ENCODE measurements at regions not wholly inside any gene's neighbourhood (a gene's known extent, or its start where the extent isn't known, plus 50 kb on each side); places are given as distances from the start of the nearest gene placed in this dataset.

DNA sequence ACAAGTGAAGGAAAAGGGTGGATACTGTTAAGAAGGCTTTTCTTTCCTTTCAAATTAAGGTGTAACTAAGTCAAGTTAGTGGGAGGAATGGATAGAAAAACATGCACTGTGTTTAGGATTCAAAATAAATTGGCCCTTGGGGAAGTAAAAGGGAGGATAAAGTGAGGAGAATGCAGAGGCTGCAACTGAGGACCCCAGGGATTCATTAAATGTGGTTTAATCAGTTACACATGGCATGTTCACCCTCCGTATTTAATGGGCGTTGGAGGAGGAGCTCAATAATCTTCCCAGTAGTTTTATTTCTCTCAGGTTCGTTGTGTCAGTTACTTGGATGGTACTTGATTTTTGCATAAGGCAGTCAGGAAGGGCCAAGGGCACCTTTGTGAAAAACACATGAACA is 966.3 kb downstream of the JRKL start:
- Histone ChIP-seq H3K4me1 (ENCODE audit: control insufficient read depth in 2 of 2, insufficient read depth in 2 of 2, low read length in 2 of 2) (no peaks in the 10 kb centered on the region), H3K4me3 (ENCODE audit: control extremely low read depth in 1 of 5, extremely low read depth in 1 of 5, insufficient read depth in 1 of 5, low read depth in 2 of 5, low read length in 4 of 5) (no peak overlapping the region), H2AFZ (ENCODE audit: insufficient read depth, low read depth, low read length, poor library complexity, severe bottlenecking) (no peak overlapping the region), H3K9me3 (ENCODE audit: control extremely low read depth in 1 of 3, control insufficient read depth in 2 of 3, insufficient read depth in 1 of 3, low read length in 2 of 3) (no peaks in the 10 kb centered on the region), H3K36me3 (replicated peaks in 1 of 2; ENCODE audit: control extremely low read depth in 1 of 2, control insufficient read depth in 1 of 2, extremely low read depth in 1 of 2, insufficient read depth in 2 of 2, low read length in 1 of 2) (no peaks in the 10 kb centered on the region), H4K20me1 (ENCODE audit: control insufficient read depth, insufficient read depth, low read length, poor library complexity, severe bottlenecking) (no peaks in the 10 kb centered on the region), H3K27ac (ENCODE audit: low read length in 2 of 2) (no peak overlapping the region), H3K27me3 (replicated peaks in 1 of 4; ENCODE audit: control extremely low read depth in 1 of 4, control insufficient read depth in 3 of 4, insufficient read depth in 4 of 4, low read length in 3 of 4) (no peaks in the 10 kb centered on the region), H3K79me2 (ENCODE audit: control insufficient read depth, insufficient read depth, low read length) (no peaks in the 10 kb centered on the region), H3K4me2 (replicated peaks; ENCODE audit: low read depth, low read length, poor library complexity, severe bottlenecking) (no peak overlapping the region), H3K9ac (ENCODE audit: low read length) (no peak overlapping the region)
- Mint-ChIP-seq H3K27ac (no peak overlapping the region), H3K4me3 (no peak overlapping the region), H3K27me3 (no peaks in the 10 kb centered on the region), H3K4me1 (no peaks in the 10 kb centered on the region), H3K9me3 (ENCODE audit: insufficient read depth) (peaks cover 2% of the 10 kb centered on the region)
- WGBS (ENCODE audit: insufficient coverage), result no CpG with 5 or more reads among the region's 3 CpGs
- ChIA-PET POLR2A (no interaction called here), CTCF (no interaction called here)
- TF ChIP-seq CTCF (IDR thresholded peaks at IDR 0.05) (no peak), EZH2 (IDR thresholded peaks at IDR 0.05; ENCODE audit: borderline replicate concordance, insufficient read depth, low read depth, low read length, poor library complexity, severe bottlenecking) (no peak)
- ATAC-seq (ENCODE audit: low read depth) (no peak), DNase-seq (no peak)
- intact Hi-C loops (cut with micrococcal nuclease), result no loop called here

DNA sequence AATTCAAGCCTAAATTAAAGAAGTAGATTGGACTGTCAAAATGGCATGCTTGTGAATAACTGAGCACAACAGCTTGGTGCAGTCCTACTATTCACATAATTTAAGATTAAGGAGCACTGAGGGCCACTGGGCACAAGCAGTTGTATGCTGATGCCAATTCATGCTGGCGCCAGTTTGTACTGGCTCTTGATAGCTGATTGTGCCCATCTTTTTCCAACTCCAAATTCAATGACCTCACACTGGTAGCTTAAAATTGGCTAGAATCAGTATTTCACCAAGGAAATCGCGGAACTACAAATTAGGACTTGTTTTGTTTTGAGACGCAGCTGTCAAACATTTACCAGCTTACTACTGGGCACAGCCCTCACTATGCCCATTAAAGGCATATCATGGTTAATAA is 969.2 kb downstream of the JRKL start:
- intact Hi-C loops (cut with micrococcal nuclease), result no loop called here
- Histone ChIP-seq H3K36me3 (replicated peaks in 1 of 2; ENCODE audit: control extremely low read depth in 1 of 2, control insufficient read depth in 1 of 2, extremely low read depth in 1 of 2, insufficient read depth in 2 of 2, low read length in 1 of 2) (no peaks in the 10 kb centered on the region), H3K27me3 (replicated peaks in 1 of 4; ENCODE audit: control extremely low read depth in 1 of 4, control insufficient read depth in 3 of 4, insufficient read depth in 4 of 4, low read length in 3 of 4) (no peaks in the 10 kb centered on the region), H3K4me2 (replicated peaks; ENCODE audit: low read depth, low read length, poor library complexity, severe bottlenecking) (no peak overlapping the region), H3K4me1 (ENCODE audit: control insufficient read depth in 2 of 2, insufficient read depth in 2 of 2, low read length in 2 of 2) (no peaks in the 10 kb centered on the region), H2AFZ (ENCODE audit: insufficient read depth, low read depth, low read length, poor library complexity, severe bottlenecking) (no peak overlapping the region), H3K4me3 (ENCODE audit: control extremely low read depth in 1 of 5, extremely low read depth in 1 of 5, insufficient read depth in 1 of 5, low read depth in 2 of 5, low read length in 4 of 5) (no peak overlapping the region), H3K27ac (ENCODE audit: low read length in 2 of 2) (no peak overlapping the region), H4K20me1 (ENCODE audit: control insufficient read depth, insufficient read depth, low read length, poor library complexity, severe bottlenecking) (no peaks in the 10 kb centered on the region), H3K9me3 (ENCODE audit: control extremely low read depth in 1 of 3, control insufficient read depth in 2 of 3, insufficient read depth in 1 of 3, low read length in 2 of 3) (no peaks in the 10 kb centered on the region), H3K9ac (ENCODE audit: low read length) (no peak overlapping the region), H3K79me2 (ENCODE audit: control insufficient read depth, insufficient read depth, low read length) (no peaks in the 10 kb centered on the region)
- TF ChIP-seq CTCF (IDR thresholded peaks at IDR 0.05) (no peak), EZH2 (IDR thresholded peaks at IDR 0.05; ENCODE audit: borderline replicate concordance, insufficient read depth, low read depth, low read length, poor library complexity, severe bottlenecking) (no peak)
- Mint-ChIP-seq H3K9me3 (ENCODE audit: insufficient read depth) (no peaks in the 10 kb centered on the region), H3K4me3 (no peak overlapping the region), H3K4me1 (no peaks in the 10 kb centered on the region), H3K27me3 (no peaks in the 10 kb centered on the region), H3K27ac (no peak overlapping the region)
- no peak for DNase-seq
- no peak for ATAC-seq (ENCODE audit: low read depth)
- 100% methylated on average over 1 of the region's 4 CpGs for WGBS (ENCODE audit: insufficient coverage)
- CTCF ChIA-PET, result no interaction called here
- POLR2A ChIA-PET, result no interaction called here
